IMR-90 (cell line): ENCODE measurements at regions not wholly inside any gene's neighbourhood (a gene's known extent, or its start where the extent isn't known, plus 50 kb on each side); places are given as distances from the start of the nearest gene placed in this dataset.

ENCODE experiments used
- ATAC-seq: fragments of 200-7000 bp; cut with Tn5 transposase; 2 replicates; pipeline ENCODE4 v1.9.1; 2020; ENCODE audit warnings: low read depth, mild to moderate bottlenecking, moderate library complexity
- BruUV-seq: library from RNA; stranded (reverse); fragments of 400-500 nt; replicated peaks from 2 replicates; lab custom pipeline; 2021; lab: Mats Ljungman, UMichigan
- CTCF ChIA-PET: fragments of 300-600 bp; formaldehyde crosslinking; extraction: SDS; loops from one replicate; lab custom pipeline; 2021; ENCODE audit warnings: antibody characterized with exemption; lab: Yijun Ruan, JAX
- POLR2A ChIA-PET: fragments of 300-600 bp; sonication (Branson Sonifier 250); formaldehyde crosslinking; loops from one replicate; lab custom pipeline; 2022; ENCODE audit warnings: antibody characterized with exemption; ENCODE audit not compliant: unreplicated experiment; lab: Charles Lee
- DNase-seq: peaks from one replicate; pipeline ENCODE4 v3.0.0; 2013
- H2AFZ ChIP-seq: replicated peaks from 2 replicates; pipeline ENCODE3; 2013; ENCODE audit warnings: low read length, mild to moderate bottlenecking; ENCODE audit not compliant: poor library complexity
- H2AK5ac ChIP-seq: 2 replicates; pipeline ENCODE4 v1.6.1; 2013; ENCODE audit warnings: low read depth, low read length, inconsistent platforms
- H2AK9ac ChIP-seq: replicated peaks from 2 replicates; pipeline ENCODE3; 2013; ENCODE audit warnings: mild to moderate bottlenecking, low read depth, low read length, moderate library complexity; ENCODE audit not compliant: poor library complexity
- H2BK120ac ChIP-seq: 2 replicates; pipeline ENCODE4 v1.6.1; 2013; ENCODE audit warnings: low read depth, low read length, inconsistent platforms
- H2BK15ac ChIP-seq: 3 replicates; pipeline ENCODE4 v1.6.1; 2013; ENCODE audit warnings: low read depth, low read length, inconsistent platforms
- H2BK20ac ChIP-seq: 2 replicates; pipeline ENCODE4 v1.6.1; 2013; ENCODE audit warnings: low read depth, mild to moderate bottlenecking, inconsistent platforms, low read length, moderate library complexity
- H2BK5ac ChIP-seq: 2 replicates; pipeline ENCODE4 v1.6.1; 2013; ENCODE audit warnings: mild to moderate bottlenecking, low read depth, low read length, inconsistent platforms; ENCODE audit not compliant: poor library complexity, severe bottlenecking
- H3K14ac ChIP-seq: replicated peaks from 2 replicates; pipeline ENCODE4 v1.6.1; 2013; ENCODE audit warnings: low read depth, low read length, inconsistent platforms
- H3K18ac ChIP-seq: 2 replicates; pipeline ENCODE4 v1.6.1; 2013; ENCODE audit warnings: low read depth, low read length, control low read depth
- H3K23ac ChIP-seq: 2 replicates; pipeline ENCODE4 v1.6.1; 2013; ENCODE audit warnings: low read depth, low read length, inconsistent platforms
- H3K27ac ChIP-seq: 2 replicates; pipeline ENCODE4 v1.5.1; 2013; ENCODE audit warnings: mild to moderate bottlenecking, control low read depth, low read length; ENCODE audit not compliant: insufficient read depth
- H3K27me3 ChIP-seq: 2 replicates; pipeline ENCODE4 v1.6.1; 2013; ENCODE audit warnings: low read length; ENCODE audit not compliant: control insufficient read depth, insufficient read depth
- H3K36me3 ChIP-seq: 2 replicates; pipeline ENCODE4 v1.6.1; 2013; ENCODE audit warnings: low read length, mixed read lengths; ENCODE audit not compliant: control insufficient read depth, insufficient read depth
- H3K4ac ChIP-seq: 2 replicates; pipeline ENCODE4 v1.6.1; 2013; ENCODE audit warnings: low read depth, low read length, inconsistent platforms
- H3K4me1 ChIP-seq: 2 replicates; pipeline ENCODE4 v1.6.1; 2013; ENCODE audit warnings: low read length, mixed read lengths; ENCODE audit not compliant: control insufficient read depth, insufficient read depth
- H3K4me2 ChIP-seq: 2 replicates; pipeline ENCODE4 v1.6.1; 2013; ENCODE audit warnings: low read depth, mild to moderate bottlenecking, control low read depth, low read length, moderate library complexity
- H3K4me3 ChIP-seq: 2 replicates; pipeline ENCODE4 v1.5.1; 2013; ENCODE audit warnings: low read depth, mild to moderate bottlenecking, control low read depth, low read length, moderate library complexity; ENCODE audit not compliant: insufficient read depth
- H3K56ac ChIP-seq: 2 replicates; pipeline ENCODE4 v1.6.1; 2013; ENCODE audit warnings: low read length, inconsistent platforms; ENCODE audit not compliant: insufficient read depth; ENCODE audit errors: extremely low read depth
- H3K79me1 ChIP-seq, 2 experiments: 2 replicates each; pipeline ENCODE4 v1.6.1; 2013; ENCODE audit warnings: low read length in 2 of 2, inconsistent platforms in 1 of 2, low read depth in 1 of 2
- H3K9ac ChIP-seq: 2 replicates; pipeline ENCODE4 v1.6.1; 2013; ENCODE audit warnings: low read depth, low read length, control low read depth
- H3K9me1 ChIP-seq: 2 replicates; pipeline ENCODE4 v1.6.1; 2013; ENCODE audit warnings: low read length, inconsistent platforms; ENCODE audit not compliant: insufficient read depth
- H3K9me3 ChIP-seq: 2 replicates; pipeline ENCODE4 v1.6.1; 2013; ENCODE audit warnings: low read length; ENCODE audit not compliant: control insufficient read depth, insufficient read depth
- H4K20me1 ChIP-seq: 2 replicates; pipeline ENCODE4 v1.6.1; 2013; ENCODE audit warnings: low read length, inconsistent platforms; ENCODE audit not compliant: insufficient read depth
- H4K5ac ChIP-seq: 2 replicates; pipeline ENCODE4 v1.6.1; 2013; ENCODE audit warnings: mild to moderate bottlenecking, low read depth, low read length, control low read depth
- H4K8ac ChIP-seq, 2 experiments: 2 replicates each; pipeline ENCODE4 v1.6.1; 2013; ENCODE audit warnings: low read depth in 2 of 2, low read length in 2 of 2, control low read depth in 1 of 2, inconsistent platforms in 1 of 2
- H4K91ac ChIP-seq: 2 replicates; pipeline ENCODE4 v1.6.1; 2013; ENCODE audit warnings: low read depth, low read length, inconsistent platforms; ENCODE audit not compliant: insufficient read depth
- BHLHE40 ChIP-seq: fragments of 150-350 bp; IDR thresholded peaks from 2 replicates; pipeline ENCODE4 v1.6.1; 2016; ENCODE audit warnings: mild to moderate bottlenecking, low read depth, low read length
- CEBPB ChIP-seq: IDR thresholded peaks from 2 replicates; pipeline ENCODE4 v1.6.1; 2012; ENCODE audit warnings: low read depth, low read length, improper control_type of control experiment
- CHD1 ChIP-seq: IDR thresholded peaks from 2 replicates; pipeline ENCODE4 v1.6.1; 2012; ENCODE audit warnings: low read depth, low read length, improper control_type of control experiment
- FOS ChIP-seq: fragments of 150-350 bp; IDR thresholded peaks from 2 replicates; pipeline ENCODE4 v1.6.1; 2016; ENCODE audit warnings: low read depth, low read length
- MAFK ChIP-seq: IDR thresholded peaks from 2 replicates; pipeline ENCODE4 v1.6.1; 2012; ENCODE audit warnings: low read depth, low read length, improper control_type of control experiment
- MAZ ChIP-seq: IDR thresholded peaks from 2 replicates; pipeline ENCODE4 v1.6.1; 2012; ENCODE audit warnings: low read depth, mild to moderate bottlenecking, low read length, improper control_type of control experiment, moderate library complexity, borderline replicate concordance
- MXI1 ChIP-seq: IDR thresholded peaks from 2 replicates; pipeline ENCODE4 v1.6.1; 2012; ENCODE audit warnings: low read depth, mild to moderate bottlenecking, low read length, moderate library complexity, borderline replicate concordance
- NFE2L2 ChIP-seq: fragments of 150-350 bp; IDR thresholded peaks from 2 replicates; pipeline ENCODE4 v1.6.1; 2016; ENCODE audit warnings: low read depth, mild to moderate bottlenecking, low read length
- POLR2A ChIP-seq: IDR thresholded peaks from 2 replicates; pipeline ENCODE4 v1.6.1; 2012; ENCODE audit warnings: mild to moderate bottlenecking, low read depth, low read length
- RAD21 ChIP-seq: IDR thresholded peaks from 2 replicates; pipeline ENCODE4 v1.6.1; 2012; ENCODE audit warnings: low read length, improper control_type of control experiment
- RCOR1 ChIP-seq: IDR thresholded peaks from 2 replicates; pipeline ENCODE4 v1.6.1; 2012; ENCODE audit warnings: mild to moderate bottlenecking, low read length, improper control_type of control experiment; ENCODE audit not compliant: insufficient replicate concordance
- RFX5 ChIP-seq: IDR thresholded peaks from 2 replicates; pipeline ENCODE4 v1.8.0; 2012; ENCODE audit warnings: low read depth, mild to moderate bottlenecking, low read length, moderate library complexity
- SMC3 ChIP-seq: fragments of 150-350 bp; IDR thresholded peaks from 2 replicates; pipeline ENCODE4 v1.6.1; 2016; ENCODE audit warnings: low read depth, mild to moderate bottlenecking, antibody characterized with exemption, low read length, moderate library complexity
- WGBS, 2 experiments: methylation state at CpG; one replicate each; pipeline versions ENCODE4 v1.1.5 to v1.1.7; 2013; ENCODE audit warnings: missing lambda C conversion rate in 2 of 2; ENCODE audit not compliant: insufficient read length in 1 of 2; ENCODE audit errors: extremely low coverage in 2 of 2; 5-methylcytosine and 5-hydroxymethylcytosine counted together
- dilution Hi-C: fragments of 300-500 bp; cut with HindIII; formaldehyde crosslinking; loops from one replicate; pipeline ENCODE4 v1.14.3; 2018; ENCODE audit warnings: low sequenced_read_pairs; ENCODE audit not compliant: unreplicated experiment
- in situ Hi-C: fragments of 300-500 bp; cut with MboI; formaldehyde crosslinking; loops from 3 replicates; pipeline ENCODE4 v1.14.3; 2019; ENCODE audit warnings: low sequenced_read_pairs, inconsistent platforms, mixed read lengths
- intact Hi-C: fragments of 100-400 bp; cut with micrococcal nuclease; formaldehyde crosslinking; loops from 2 replicates; pipeline ENCODE4 v1.10.0; 2022
- TF ChIP-seq, protein P1 (sequence below): fragments of 150-350 bp; IDR thresholded peaks from 2 replicates; pipeline ENCODE4 v1.6.1; 2017; ENCODE audit warnings: mild to moderate bottlenecking, antibody characterized with exemption, low read length, low read depth
- TF ChIP-seq, protein P2 (sequence below): fragments of 150-350 bp; IDR thresholded peaks from 2 replicates; pipeline ENCODE4 v1.6.1; 2016; ENCODE audit warnings: low read depth, mild to moderate bottlenecking, low read length, moderate library complexity, borderline replicate concordance
- TF ChIP-seq, protein P3 (sequence below): conservative IDR thresholded peaks from 2 replicates; pipeline ENCODE4 v1.5.1; 2012; ENCODE audit warnings: mild to moderate bottlenecking, low read depth, low read length, improper control_type of control experiment

DNA sequence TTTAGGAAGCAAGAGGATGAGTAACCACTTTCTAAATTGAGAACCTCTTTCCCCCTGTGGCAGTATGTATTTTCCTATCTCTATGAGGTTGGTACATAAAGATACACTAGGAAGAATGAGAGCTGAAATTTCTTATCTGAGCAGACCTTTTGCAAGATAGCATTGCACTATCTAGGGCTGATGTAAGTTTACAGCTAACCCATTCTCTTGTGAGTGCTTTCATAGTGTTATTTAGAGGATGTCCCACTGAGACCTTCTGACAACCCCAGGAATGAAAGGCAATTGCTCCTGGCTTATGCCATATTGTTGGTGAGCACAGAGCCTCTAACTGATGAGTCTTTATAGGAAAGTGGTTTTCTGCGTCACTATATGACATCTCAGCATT lies 1209.3 kb upstream of the CDH6 start:
- Histone ChIP-seq H3K4me3 (no peak overlapping the region), H2AFZ (no peak overlapping the region), H2BK20ac (no peak overlapping the region), H2AK9ac (no peak overlapping the region), H3K9me1 (no peaks in the 10 kb centered on the region), H3K4me2 (no peak overlapping the region), H3K56ac (no peak overlapping the region), H3K79me1 (no peaks in the 10 kb centered on the region), H4K8ac (no peak overlapping the region), H3K9ac (no peak overlapping the region), H3K4me1 (no peaks in the 10 kb centered on the region), H3K9me3 (peaks cover 3% of the 10 kb centered on the region), H4K91ac (no peak overlapping the region), H3K23ac (no peak overlapping the region), H3K14ac (no peak overlapping the region), H3K36me3 (no peaks in the 10 kb centered on the region), H2BK5ac (no peak overlapping the region), H3K18ac (no peak overlapping the region), H2AK5ac (no peak overlapping the region), H3K4ac (no peak overlapping the region), H4K5ac (no peak overlapping the region), H3K27ac (no peak overlapping the region), H4K20me1 (no peaks in the 10 kb centered on the region), H2BK15ac (no peak overlapping the region), H2BK120ac (no peak overlapping the region), H3K27me3 (no peaks in the 10 kb centered on the region)
- CTCF ChIA-PET = no interaction called here
- DNase-seq (no peak), ATAC-seq (no peak)
- in situ Hi-C loops = no loop called here
- no peak for TF ChIP-seq RAD21
- TF ChIP-seq POLR2A = no peak
- TF ChIP-seq RFX5 = no peak
- TF ChIP-seq MAZ = no peak
- TF ChIP-seq NFE2L2 = no peak
- TF ChIP-seq, protein P1, sequence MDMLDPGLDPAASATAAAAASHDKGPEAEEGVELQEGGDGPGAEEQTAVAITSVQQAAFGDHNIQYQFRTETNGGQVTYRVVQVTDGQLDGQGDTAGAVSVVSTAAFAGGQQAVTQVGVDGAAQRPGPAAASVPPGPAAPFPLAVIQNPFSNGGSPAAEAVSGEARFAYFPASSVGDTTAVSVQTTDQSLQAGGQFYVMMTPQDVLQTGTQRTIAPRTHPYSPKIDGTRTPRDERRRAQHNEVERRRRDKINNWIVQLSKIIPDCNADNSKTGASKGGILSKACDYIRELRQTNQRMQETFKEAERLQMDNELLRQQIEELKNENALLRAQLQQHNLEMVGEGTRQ = no peak
- no peak for TF ChIP-seq MXI1
- TF ChIP-seq CEBPB = no peak
- TF ChIP-seq, protein P2, sequence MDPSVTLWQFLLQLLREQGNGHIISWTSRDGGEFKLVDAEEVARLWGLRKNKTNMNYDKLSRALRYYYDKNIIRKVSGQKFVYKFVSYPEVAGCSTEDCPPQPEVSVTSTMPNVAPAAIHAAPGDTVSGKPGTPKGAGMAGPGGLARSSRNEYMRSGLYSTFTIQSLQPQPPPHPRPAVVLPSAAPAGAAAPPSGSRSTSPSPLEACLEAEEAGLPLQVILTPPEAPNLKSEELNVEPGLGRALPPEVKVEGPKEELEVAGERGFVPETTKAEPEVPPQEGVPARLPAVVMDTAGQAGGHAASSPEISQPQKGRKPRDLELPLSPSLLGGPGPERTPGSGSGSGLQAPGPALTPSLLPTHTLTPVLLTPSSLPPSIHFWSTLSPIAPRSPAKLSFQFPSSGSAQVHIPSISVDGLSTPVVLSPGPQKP = no peak
- TF ChIP-seq MAFK = no peak
- no peak for TF ChIP-seq CHD1
- no peak for TF ChIP-seq RCOR1
- TF ChIP-seq BHLHE40 = no peak
- no peak for TF ChIP-seq FOS
- no peak for TF ChIP-seq SMC3
- TF ChIP-seq, protein P3, sequence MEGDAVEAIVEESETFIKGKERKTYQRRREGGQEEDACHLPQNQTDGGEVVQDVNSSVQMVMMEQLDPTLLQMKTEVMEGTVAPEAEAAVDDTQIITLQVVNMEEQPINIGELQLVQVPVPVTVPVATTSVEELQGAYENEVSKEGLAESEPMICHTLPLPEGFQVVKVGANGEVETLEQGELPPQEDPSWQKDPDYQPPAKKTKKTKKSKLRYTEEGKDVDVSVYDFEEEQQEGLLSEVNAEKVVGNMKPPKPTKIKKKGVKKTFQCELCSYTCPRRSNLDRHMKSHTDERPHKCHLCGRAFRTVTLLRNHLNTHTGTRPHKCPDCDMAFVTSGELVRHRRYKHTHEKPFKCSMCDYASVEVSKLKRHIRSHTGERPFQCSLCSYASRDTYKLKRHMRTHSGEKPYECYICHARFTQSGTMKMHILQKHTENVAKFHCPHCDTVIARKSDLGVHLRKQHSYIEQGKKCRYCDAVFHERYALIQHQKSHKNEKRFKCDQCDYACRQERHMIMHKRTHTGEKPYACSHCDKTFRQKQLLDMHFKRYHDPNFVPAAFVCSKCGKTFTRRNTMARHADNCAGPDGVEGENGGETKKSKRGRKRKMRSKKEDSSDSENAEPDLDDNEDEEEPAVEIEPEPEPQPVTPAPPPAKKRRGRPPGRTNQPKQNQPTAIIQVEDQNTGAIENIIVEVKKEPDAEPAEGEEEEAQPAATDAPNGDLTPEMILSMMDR = no peak
- dilution Hi-C loops = no loop called here
- WGBS, 2 experiments = no CpG with 5 or more reads among the region's 1 CpG
- no TSS peak for BruUV-seq
- POLR2A ChIA-PET = no interaction called here
- intact Hi-C loops = no loop called here
